ENCODE measurements at regions not wholly inside any gene's neighbourhood (a gene's known extent, or its start where the extent isn't known, plus 50 kb on each side); places are given as distances from the start of the nearest gene placed in this dataset.

DNA sequence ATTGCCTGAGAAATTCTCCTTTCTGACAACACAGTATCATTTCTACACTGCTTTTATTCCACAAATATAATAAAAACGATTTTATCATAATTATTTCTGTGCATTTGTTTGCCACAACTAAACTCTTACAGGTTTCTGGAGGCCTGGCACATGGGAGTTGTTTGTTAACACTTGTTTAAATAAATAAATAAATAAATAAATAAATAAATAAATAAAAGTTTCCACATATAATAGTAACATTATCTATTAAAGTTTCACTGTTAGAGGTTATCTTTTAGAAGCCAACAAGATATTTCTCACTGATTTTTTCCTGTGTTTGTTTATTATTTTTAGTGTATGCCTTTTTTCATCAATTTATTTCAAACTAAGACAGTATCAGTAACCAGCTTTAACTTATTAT is 323.3 kb downstream of the FOXG1 start:
- no peak overlapping the region for H3K4ac ChIP-seq (replicated peaks; ENCODE audit: insufficient read length, low read depth, low read length)
- H3K56ac ChIP-seq (replicated peaks; ENCODE audit: insufficient read length, low read depth, low read length) = no peak overlapping the region
- H3K18ac ChIP-seq (ENCODE audit: extremely low read depth, low read length) = no peak overlapping the region
- H2BK15ac ChIP-seq (ENCODE audit: low read length) = no peak overlapping the region
- H3K4me2 ChIP-seq (ENCODE audit: insufficient read depth in 1 of 2, low read depth in 2 of 2, low read length in 2 of 2) = no peak overlapping the region
- 68% methylated on average over 1 of the region's 1 CpG; no CpG with 5 or more reads in 1 of the 2 experiments for WGBS, 2 experiments (ENCODE audit: extremely low coverage in 1 of 2, insufficient coverage in 1 of 2, insufficient read length in 1 of 2, insufficient replicate concordance in 2 of 2, low coverage in 1 of 2, low lambda C conversion rate in 2 of 2, missing lambda C conversion rate in 1 of 2)
- H3K23ac ChIP-seq (ENCODE audit: insufficient read length) = no peak overlapping the region
- ChIA-PET CTCF (ENCODE audit: partially characterized antibody) (no interaction called here), POLR2A (ENCODE audit: partially characterized antibody) (no interaction called here)
- no peaks in the 10 kb centered on the region for H3K27me3 ChIP-seq (replicated peaks in 1 of 4; ENCODE audit: control insufficient read depth in 3 of 4, extremely low read depth in 1 of 4, insufficient read depth in 3 of 4, low read length in 3 of 4)
- no peaks in the 10 kb centered on the region for H3K23me2 ChIP-seq (ENCODE audit: low read depth, low read length)
- H3K14ac ChIP-seq (ENCODE audit: insufficient read length) = no peak overlapping the region
- H2AFZ ChIP-seq (ENCODE audit: low read length) = no peak overlapping the region
- no peaks in the 10 kb centered on the region for H3K36me3 ChIP-seq (ENCODE audit: control insufficient read depth in 2 of 4, insufficient read depth in 4 of 4, low read length in 3 of 4)
- no peak overlapping the region for H3K4me3 ChIP-seq (ENCODE audit: extremely low read depth in 1 of 4, insufficient read depth in 2 of 4, low read depth in 3 of 4, low read length in 4 of 4)
- H4K91ac ChIP-seq (replicated peaks; ENCODE audit: insufficient read length, low read length) = no peak overlapping the region
- no peak overlapping the region for H4K5ac ChIP-seq (ENCODE audit: insufficient read length, low read depth, low read length)
- no peak overlapping the region for H2BK5ac ChIP-seq (ENCODE audit: low read depth, low read length)
- no peaks in the 10 kb centered on the region for H3K9me3 ChIP-seq (ENCODE audit: insufficient read depth in 2 of 2, low read depth in 1 of 2, low read length in 1 of 2)
- H2BK120ac ChIP-seq (replicated peaks; ENCODE audit: low read depth, low read length) = no peak overlapping the region
- DNase-seq (ENCODE audit: low read depth in 1 of 2, low spot score in 2 of 2) = no peak
- no peak overlapping the region for H3K27ac ChIP-seq (ENCODE audit: low read depth, low read length)
- no peak overlapping the region for H2BK20ac ChIP-seq (ENCODE audit: low read length)
- TF ChIP-seq SIX5 (IDR thresholded peaks at IDR 0.05; ENCODE audit: low read depth, low read length) = no peak
- no peak for TF ChIP-seq SIN3A (conservative IDR thresholded peaks at IDR 0.05 in 1 of 2, IDR thresholded peaks at IDR 0.05 in 1 of 2; ENCODE audit: low read depth in 1 of 2, low read length in 2 of 2)
- no peak for TF ChIP-seq FOSL1 (IDR thresholded peaks at IDR 0.05; ENCODE audit: insufficient read depth, low read depth, low read length)
- TF ChIP-seq KDM5A (IDR thresholded peaks at IDR 0.05; ENCODE audit: low read length) = no peak
- no peak for TF ChIP-seq TBP (IDR thresholded peaks at IDR 0.05; ENCODE audit: low read depth, low read length)
- TF ChIP-seq GABPA (IDR thresholded peaks at IDR 0.05; ENCODE audit: borderline replicate concordance, insufficient read depth, low read length) = no peak
- no peak for TF ChIP-seq TAF1 (IDR thresholded peaks at IDR 0.05; ENCODE audit: low read depth, low read length)
- TF ChIP-seq POLR2A (IDR thresholded peaks at IDR 0.05; ENCODE audit: control extremely low read depth in 1 of 2, low read depth in 2 of 2, low read length in 2 of 2) = no peak
- H4K20me1 ChIP-seq (replicated peaks in 1 of 2; ENCODE audit: control insufficient read depth in 1 of 2, insufficient read depth in 2 of 2, low read length in 2 of 2) = no peaks in the 10 kb centered on the region
- H4K8ac ChIP-seq (ENCODE audit: extremely low read depth, insufficient read depth, low read length) = no peak overlapping the region
- H3K79me1 ChIP-seq (ENCODE audit: low read depth, low read length) = no peaks in the 10 kb centered on the region
- H3K79me2 ChIP-seq (ENCODE audit: control insufficient read depth in 1 of 2, insufficient read depth in 2 of 2, low read length in 2 of 2) = no peaks in the 10 kb centered on the region
- FAIRE-seq = no peak
- no peak overlapping the region for H2BK12ac ChIP-seq (ENCODE audit: low read depth, low read length)
- no peak overlapping the region for H3K9ac ChIP-seq (replicated peaks in 1 of 4; ENCODE audit: extremely low read depth in 1 of 4, low read depth in 3 of 4, low read length in 3 of 4)
- H2AK5ac ChIP-seq (ENCODE audit: low read depth, low read length) = no peak overlapping the region
- no peaks in the 10 kb centered on the region for H3K4me1 ChIP-seq (replicated peaks in 1 of 4; ENCODE audit: control insufficient read depth in 3 of 4, insufficient read depth in 4 of 4, low read length in 3 of 4)
